ENCODE measurements at regions not wholly inside any gene's neighbourhood (a gene's known extent, or its start where the extent isn't known, plus 50 kb on each side); places are given as distances from the start of the nearest gene placed in this dataset.
"Not testable (repeated sequence)": the region's sequence is repeated elsewhere in the genome, so short reads cannot be mapped to it uniquely, and the experiment has no call there.

GRCh38 chr7:76937330-76937729 lies 94.8 kb downstream of the SPDYE17 start:
- not testable (repeated sequence) for H3K4me3 ChIP-seq; H3K27me3 ChIP-seq; H3K27ac ChIP-seq; ATAC-seq (ENCODE audit: low FRiP score in 2 of 2); H3K9me3 ChIP-seq; H3K4me1 ChIP-seq; H3K36me3 ChIP-seq; DNase-seq
- 61% methylated on average over 5 of the region's 5 CpGs for WGBS, 2 donors

- H3K27ac ChIP-seq, result not testable (repeated sequence)
These were observed 95.8 kb downstream of the SPDYE17 start for GRCh38 chr7:76936346-76936745.

GRCh38 chr7:76934711-76935110 lies 97.5 kb downstream of the SPDYE17 start:
- H3K27ac ChIP-seq; ATAC-seq (ENCODE audit: low FRiP score in 2 of 2); H3K4me1 ChIP-seq; DNase-seq; H3K27me3 ChIP-seq; H3K4me3 ChIP-seq; H3K36me3 ChIP-seq; H3K9me3 ChIP-seq: not testable (repeated sequence)
- WGBS, 2 donors, result 84 to 100% methylated on average over 2 to 3 of the region's 3 CpGs

More at GRCh38 chr7:76936346-76936745, 95.8 kb downstream of the SPDYE17 start:
- not testable (repeated sequence) for H3K36me3 ChIP-seq; DNase-seq; H3K9me3 ChIP-seq; ATAC-seq (ENCODE audit: low FRiP score in 2 of 2); H3K4me1 ChIP-seq; H3K4me3 ChIP-seq; H3K27me3 ChIP-seq
- WGBS, 2 donors, result 75 to 87% methylated on average over 2 of the region's 2 CpGs

- not testable (repeated sequence) for H3K4me3 ChIP-seq; H3K4me1 ChIP-seq; H3K36me3 ChIP-seq; DNase-seq; H3K27me3 ChIP-seq; H3K27ac ChIP-seq; ATAC-seq (ENCODE audit: low FRiP score in 2 of 2); H3K9me3 ChIP-seq
- WGBS, 2 donors, result 96 to 97% methylated on average over 4 of the region's 4 CpGs
These were observed 99.2 kb downstream of the SPDYE17 start for GRCh38 chr7:76932957-76933356.

GRCh38 chr7:76931441-76931840 lies 100.7 kb downstream of the SPDYE17 start:
- H3K4me1 ChIP-seq; H3K27ac ChIP-seq; H3K27me3 ChIP-seq; H3K36me3 ChIP-seq; ATAC-seq (ENCODE audit: low FRiP score in 2 of 2); H3K4me3 ChIP-seq; H3K9me3 ChIP-seq: not testable (repeated sequence)
- 58 to 68% methylated on average over 3 to 4 of the region's 4 CpGs for WGBS, 2 donors
- peak in 1 of 2 donors; percentile 22 for DNase-seq

- H3K4me1 ChIP-seq; H3K36me3 ChIP-seq; H3K4me3 ChIP-seq; H3K9me3 ChIP-seq; H3K27ac ChIP-seq; DNase-seq; ATAC-seq (ENCODE audit: low FRiP score in 2 of 2); H3K27me3 ChIP-seq: not testable (repeated sequence)
- 91 to 96% methylated on average over 5 of the region's 5 CpGs for WGBS, 2 donors
These were observed 101.7 kb downstream of the SPDYE17 start for GRCh38 chr7:76930416-76930815.

GRCh38 chr7:76928751-76929150 lies 103.4 kb downstream of the SPDYE17 start:
- H3K27me3 ChIP-seq; H3K4me1 ChIP-seq; ATAC-seq (ENCODE audit: low FRiP score in 2 of 2); H3K36me3 ChIP-seq; H3K9me3 ChIP-seq; H3K27ac ChIP-seq; DNase-seq; H3K4me3 ChIP-seq: not testable (repeated sequence)
- WGBS, 2 donors, result 47 to 52% methylated on average over 4 of the region's 4 CpGs

- not testable (repeated sequence) for H3K36me3 ChIP-seq; DNase-seq; H3K27me3 ChIP-seq; H3K9me3 ChIP-seq; ATAC-seq (ENCODE audit: low FRiP score in 2 of 2); H3K4me3 ChIP-seq; H3K4me1 ChIP-seq; H3K27ac ChIP-seq
- 0 to 60% methylated on average over 1 to 3 of the region's 3 CpGs for WGBS, 2 donors
These were observed 104.3 kb downstream of the SPDYE17 start for GRCh38 chr7:76927741-76928393.

GRCh38 chr7:76926416-76926815 lies 105.7 kb downstream of the SPDYE17 start:
- H3K9me3 ChIP-seq; H3K27me3 ChIP-seq; H3K4me3 ChIP-seq; ATAC-seq (ENCODE audit: low FRiP score in 2 of 2); DNase-seq; H3K36me3 ChIP-seq; H3K27ac ChIP-seq; H3K4me1 ChIP-seq: not testable (repeated sequence)

GRCh38 chr7:76924756-76925155 lies 107.4 kb downstream of the SPDYE17 start:
- 65 to 85% methylated on average over 4 of the region's 4 CpGs for WGBS, 2 donors
- H3K4me3 ChIP-seq; H3K4me1 ChIP-seq; H3K36me3 ChIP-seq; H3K27me3 ChIP-seq; DNase-seq; H3K9me3 ChIP-seq; H3K27ac ChIP-seq; ATAC-seq (ENCODE audit: low FRiP score in 2 of 2): not testable (repeated sequence)

- not testable (repeated sequence) for H3K27ac ChIP-seq; H3K36me3 ChIP-seq; ATAC-seq (ENCODE audit: low FRiP score in 2 of 2); H3K27me3 ChIP-seq; H3K4me3 ChIP-seq; H3K9me3 ChIP-seq; H3K4me1 ChIP-seq; DNase-seq
- WGBS, 2 donors, result 62 to 70% methylated on average over 2 of the region's 2 CpGs
These were observed 113.5 kb downstream of the SPDYE17 start for GRCh38 chr7:76918619-76919018.

GRCh38 chr7:76914361-76914760 lies 117.8 kb downstream of the SPDYE17 start:
- not testable (repeated sequence) for H3K4me3 ChIP-seq, H3K27ac ChIP-seq, DNase-seq, H3K9me3 ChIP-seq, H3K4me1 ChIP-seq, H3K36me3 ChIP-seq, H3K27me3 ChIP-seq
- ATAC-seq (ENCODE audit: low FRiP score in 2 of 2), result peak; percentile 36 to 81
- 25% methylated on average over 1 of the region's 1 CpG; no CpG with 5 or more reads in 1 of the 2 donors for WGBS, 2 donors

GRCh38 chr7:76912011-76912814 lies 119.9 kb downstream of the SPDYE17 start:
- not testable (repeated sequence) for DNase-seq; ATAC-seq (ENCODE audit: low FRiP score in 2 of 2); H3K27ac ChIP-seq; H3K27me3 ChIP-seq; H3K4me1 ChIP-seq; H3K9me3 ChIP-seq; H3K36me3 ChIP-seq
- 33 to 36% methylated on average over 4 of the region's 4 CpGs for WGBS, 2 donors
- H3K4me3 ChIP-seq, result peak overlapping the region in 2 of 4 donors; percentile 17 to 20
